MM.1S (cell line): ENCODE measurements at regions not wholly inside any gene's neighbourhood (a gene's known extent, or its start where the extent isn't known, plus 50 kb on each side); places are given as distances from the start of the nearest gene placed in this dataset.

Source experiments
- DNase-seq: peaks from one replicate; pipeline ENCODE4 v3.0.0-alpha.2; 2015
- H2AFZ ChIP-seq: fragments of 300-600 bp; sonication (generic); 2 replicates; pipeline ENCODE4 v1.6.0; 2016; ENCODE audit warnings: antibody characterized with exemption, low read length
- H3F3A ChIP-seq: fragments of 300-600 bp; sonication (generic); 2 replicates; pipeline ENCODE4 v1.6.1; 2016; ENCODE audit warnings: mild to moderate bottlenecking, antibody characterized with exemption, low read length, moderate library complexity, mixed read lengths; ENCODE audit not compliant: insufficient read depth
- H3K27ac ChIP-seq: fragments of 300-600 bp; sonication (generic); 2 replicates; pipeline ENCODE4 v1.5.1; 2016; ENCODE audit warnings: mild to moderate bottlenecking, low read length
- H3K27me3 ChIP-seq: fragments of 300-600 bp; sonication (generic); replicated peaks from 2 replicates; pipeline ENCODE4 v1.6.0; 2016; ENCODE audit warnings: low read length; ENCODE audit not compliant: insufficient read depth
- H3K36me3 ChIP-seq: fragments of 300-600 bp; sonication (generic); replicated peaks from 2 replicates; pipeline ENCODE4 v1.6.1; 2016; ENCODE audit warnings: mild to moderate bottlenecking, low read length, mixed read lengths; ENCODE audit not compliant: insufficient read depth
- H3K4me1 ChIP-seq: fragments of 300-600 bp; sonication (generic); 2 replicates; pipeline ENCODE4 v1.6.1; 2016; ENCODE audit warnings: low read length, mixed read lengths
- H3K4me2 ChIP-seq: fragments of 300-600 bp; sonication (generic); 2 replicates; pipeline ENCODE4 v1.6.0; 2016; ENCODE audit warnings: low read depth, low read length
- H3K4me3 ChIP-seq: fragments of 300-600 bp; sonication (generic); 2 replicates; pipeline ENCODE4 v1.5.1; 2016; ENCODE audit warnings: low read length, mixed read lengths
- H3K79me2 ChIP-seq: fragments of 300-600 bp; sonication (generic); 2 replicates; pipeline ENCODE4 v1.6.1; 2016; ENCODE audit warnings: mixed run types, low read length, mixed read lengths
- H3K9ac ChIP-seq: fragments of 300-600 bp; sonication (generic); 2 replicates; pipeline ENCODE4 v1.6.1; 2016; ENCODE audit warnings: low read length, mixed read lengths
- H3K9me2 ChIP-seq: fragments of 300-600 bp; sonication (generic); replicated peaks from 2 replicates; pipeline ENCODE4 v1.6.1; 2016; ENCODE audit warnings: mild to moderate bottlenecking, low read length, mixed read lengths; ENCODE audit not compliant: insufficient read depth
- H3K9me3 ChIP-seq: fragments of 300-600 bp; sonication (generic); replicated peaks from 2 replicates; pipeline ENCODE4 v1.6.1; 2016; ENCODE audit warnings: mild to moderate bottlenecking, low read length, mixed read lengths; ENCODE audit not compliant: insufficient read depth
- H4K20me1 ChIP-seq: fragments of 300-600 bp; sonication (generic); 2 replicates; pipeline ENCODE4 v1.6.1; 2016; ENCODE audit warnings: mild to moderate bottlenecking, low read length, moderate library complexity, mixed read lengths; ENCODE audit not compliant: insufficient read depth
- CTCF ChIP-seq: fragments of 300-600 bp; sonication (generic); IDR thresholded peaks from 2 replicates; pipeline ENCODE4 v1.5.1; 2016; ENCODE audit warnings: antibody characterized with exemption, low read length, mixed read lengths
- EZH2 ChIP-seq: fragments of 300-600 bp; sonication (generic); optimal IDR thresholded peaks from 2 replicates; pipeline ENCODE3; 2017; ENCODE audit warnings: low read depth, mild to moderate bottlenecking, antibody characterized with exemption, low read length, mixed read lengths
- EZH2phosphoT487 ChIP-seq: fragments of 300-600 bp; sonication (generic); IDR thresholded peaks from 2 replicates; pipeline ENCODE4 v1.6.1; 2018; ENCODE audit warnings: antibody characterized with exemption, low read length

GRCh38 chr12:5197131-5197530 is 153.5 kb downstream of the KCNA5 start:
- Histone ChIP-seq H3K4me1 (no peaks in the 10 kb centered on the region), H3K9me3 (no peaks in the 10 kb centered on the region), H3K9ac (no peak overlapping the region), H3K27ac (no peak overlapping the region), H4K20me1 (no peaks in the 10 kb centered on the region), H3F3A (no peaks in the 10 kb centered on the region), H3K36me3 (no peaks in the 10 kb centered on the region), H3K27me3 (no peaks in the 10 kb centered on the region), H3K4me3 (no peak overlapping the region), H3K79me2 (no peaks in the 10 kb centered on the region), H3K9me2 (no peaks in the 10 kb centered on the region), H3K4me2 (no peak overlapping the region), H2AFZ (no peak overlapping the region)
- DNase-seq: no peak
- TF ChIP-seq EZH2phosphoT487 (no peak), CTCF (no peak), EZH2 (no peak)

GRCh38 chr12:5197656-5198055 is 154.0 kb downstream of the KCNA5 start:
- Histone ChIP-seq H3K27ac (no peak overlapping the region), H3K4me1 (no peaks in the 10 kb centered on the region), H3K4me2 (no peak overlapping the region), H4K20me1 (no peaks in the 10 kb centered on the region), H3K27me3 (no peaks in the 10 kb centered on the region), H3K9me3 (no peaks in the 10 kb centered on the region), H3K79me2 (no peaks in the 10 kb centered on the region), H3K4me3 (no peak overlapping the region), H3F3A (no peaks in the 10 kb centered on the region), H3K36me3 (no peaks in the 10 kb centered on the region), H2AFZ (no peak overlapping the region), H3K9ac (no peak overlapping the region), H3K9me2 (no peaks in the 10 kb centered on the region)
- no peak for DNase-seq
- no peak for TF ChIP-seq EZH2phosphoT487
- no peak for TF ChIP-seq EZH2
- TF ChIP-seq CTCF: no peak

- H3K27ac ChIP-seq: no peak overlapping the region
- H2AFZ ChIP-seq: peak overlapping the region; percentile 61; the same call in 1 of the 2 replicates
- no peak overlapping the region for H3K4me2 ChIP-seq
- TF ChIP-seq CTCF (peak; percentile 76), EZH2phosphoT487 (no peak)
- no peaks in the 10 kb centered on the region for H3K4me1 ChIP-seq
- no peaks in the 10 kb centered on the region for H4K20me1 ChIP-seq
- peak; percentile 33 for DNase-seq
- H3K9ac ChIP-seq: no peak overlapping the region
- H3K9me2 ChIP-seq: no peaks in the 10 kb centered on the region
- no peak overlapping the region for H3K4me3 ChIP-seq
- no peaks in the 10 kb centered on the region for H3K9me3 ChIP-seq
- no peaks in the 10 kb centered on the region for H3K79me2 ChIP-seq
- no peaks in the 10 kb centered on the region for H3K36me3 ChIP-seq
- H3K27me3 ChIP-seq: no peaks in the 10 kb centered on the region
- no peaks in the 10 kb centered on the region for H3F3A ChIP-seq
These were observed 156.8 kb downstream of the KCNA5 start for GRCh38 chr12:5200278-5201087.
